ENCODE measurements at regions not wholly inside any gene's neighbourhood (a gene's known extent, or its start where the extent isn't known, plus 50 kb on each side); places are given as distances from the start of the nearest gene placed in this dataset.

- TF ChIP-seq CTCF (IDR thresholded peaks at IDR 0.05 in 4 of 5, conservative IDR thresholded peaks at IDR 0.05 in 1 of 5) (no peak), POLR2A (IDR thresholded peaks at IDR 0.05) (no peak)
These were observed 224.1 kb downstream of the IGSF11 start for GRCh38 chr3:118810499-118811035.

Measured in gastrocnemius medialis (tissue), 4 donors.